Neural progenitor cell (in vitro differentiated cells): ENCODE measurements at regions not wholly inside any gene's neighbourhood (a gene's known extent, or its start where the extent isn't known, plus 50 kb on each side); places are given as distances from the start of the nearest gene placed in this dataset.

Experiments used
- DNase-seq: peaks from one replicate; pipeline ENCODE4 v3.0.0-alpha.2; 2016; ENCODE audit warnings: low spot score
- H2AFZ ChIP-seq: fragments of 200-600 bp; sonication (generic); replicated peaks from 2 replicates; pipeline ENCODE4 v1.6.1; 2016; ENCODE audit warnings: antibody characterized with exemption
- H3F3A ChIP-seq: fragments of 200-600 bp; sonication (generic); 2 replicates; pipeline ENCODE4 v1.6.1; 2016; ENCODE audit warnings: antibody characterized with exemption, low read depth
- H3K27ac ChIP-seq: fragments of 200-600 bp; sonication (generic); 2 replicates; pipeline ENCODE4 v1.5.1; 2016; ENCODE audit warnings: mild to moderate bottlenecking
- H3K27me3 ChIP-seq: fragments of 200-600 bp; sonication (generic); 2 replicates; pipeline ENCODE4 v1.6.1; 2016; ENCODE audit warnings: mild to moderate bottlenecking, moderate library complexity
- H3K36me3 ChIP-seq: fragments of 200-600 bp; sonication (generic); 2 replicates; pipeline ENCODE4 v1.5.1; 2016
- H3K4me1 ChIP-seq: fragments of 200-600 bp; sonication (generic); 2 replicates; pipeline ENCODE4 v1.6.1; 2016; ENCODE audit warnings: mixed run types
- H3K4me2 ChIP-seq: fragments of 200-600 bp; sonication (generic); 2 replicates; pipeline ENCODE4 v1.6.1; 2016
- H3K4me3 ChIP-seq: fragments of 200-600 bp; sonication (generic); 2 replicates; pipeline ENCODE4 v1.5.1; 2016
- H3K79me2 ChIP-seq: fragments of 200-600 bp; sonication (generic); 2 replicates; pipeline ENCODE4 v1.6.1; 2016; ENCODE audit warnings: low read depth
- H3K9ac ChIP-seq: fragments of 200-600 bp; sonication (generic); 2 replicates; pipeline ENCODE4 v1.6.1; 2016
- H3K9me3 ChIP-seq: fragments of 200-600 bp; sonication (generic); 2 replicates; pipeline ENCODE4 v1.5.1; 2016; ENCODE audit warnings: low read depth
- H4K20me1 ChIP-seq: fragments of 200-600 bp; sonication (generic); 2 replicates; pipeline ENCODE4 v1.6.1; 2016; ENCODE audit warnings: low read depth
- H3K27ac Mint-ChIP-seq: 3 replicates; pipeline ENCODE4 v1.8.0; 2021; ENCODE audit warnings: mixed read lengths
- H3K27me3 Mint-ChIP-seq: 2 replicates; pipeline ENCODE4 v1.8.0; 2022; ENCODE audit warnings: low read depth, mild to moderate bottlenecking, inconsistent platforms, moderate library complexity, mixed read lengths; ENCODE audit not compliant: insufficient read depth
- H3K36me3 Mint-ChIP-seq: 3 replicates; pipeline ENCODE4 v1.8.0; 2021; ENCODE audit warnings: mixed read lengths
- H3K4me1 Mint-ChIP-seq: 3 replicates; pipeline ENCODE4 v1.8.0; 2021; ENCODE audit warnings: mixed read lengths
- H3K4me3 Mint-ChIP-seq: 3 replicates; pipeline ENCODE4 v1.8.0; 2021; ENCODE audit warnings: mild to moderate bottlenecking, moderate library complexity, mixed read lengths
- H3K9me3 Mint-ChIP-seq: 3 replicates; pipeline ENCODE4 v1.8.0; 2020; ENCODE audit warnings: mixed read lengths
- CTCF ChIP-seq: fragments of 200-600 bp; sonication (generic); IDR thresholded peaks from 2 replicates; pipeline ENCODE4 v1.5.1; 2017; ENCODE audit warnings: antibody characterized with exemption, mild to moderate bottlenecking
- EZH2 ChIP-seq: fragments of 200-600 bp; sonication (generic); IDR thresholded peaks from 2 replicates; pipeline ENCODE4 v1.6.1; 2017; ENCODE audit warnings: antibody characterized with exemption, mild to moderate bottlenecking, moderate library complexity
- EZH2phosphoT487 ChIP-seq: fragments of 200-600 bp; sonication (generic); IDR thresholded peaks from 2 replicates; pipeline ENCODE4 v1.6.1; 2017; ENCODE audit warnings: antibody characterized with exemption

GRCh38 chr2:182586426-182586825 lies 129.6 kb upstream of the DNAJC10 start:
- Histone ChIP-seq H2AFZ (no peak overlapping the region), H3K9ac (no peak overlapping the region), H4K20me1 (no peaks in the 10 kb centered on the region), H3F3A (no peaks in the 10 kb centered on the region), H3K36me3 (no peaks in the 10 kb centered on the region), H3K4me3 (no peak overlapping the region), H3K27me3 (no peaks in the 10 kb centered on the region), H3K9me3 (no peaks in the 10 kb centered on the region), H3K4me1 (peaks cover 7% of the 10 kb centered on the region), H3K27ac (no peak overlapping the region), H3K79me2 (no peaks in the 10 kb centered on the region), H3K4me2 (no peak overlapping the region)
- H3K4me1 Mint-ChIP-seq = peaks cover 5% of the 10 kb centered on the region
- TF ChIP-seq CTCF (peak; percentile 25), EZH2 (no peak), EZH2phosphoT487 (no peak)
- H3K36me3 Mint-ChIP-seq = no peaks in the 10 kb centered on the region
- no peak overlapping the region for H3K4me3 Mint-ChIP-seq
- H3K27ac Mint-ChIP-seq = no peak overlapping the region
- H3K27me3 Mint-ChIP-seq = no peaks in the 10 kb centered on the region
- H3K9me3 Mint-ChIP-seq = no peaks in the 10 kb centered on the region
- no peak for DNase-seq

GRCh38 chr2:182587831-182588230 lies 128.2 kb upstream of the DNAJC10 start:
- DNase-seq = no peak
- TF ChIP-seq CTCF (no peak), EZH2phosphoT487 (no peak), EZH2 (no peak)
- Histone ChIP-seq H3K4me2 (no peak overlapping the region), H3K4me3 (no peak overlapping the region), H3K9me3 (no peaks in the 10 kb centered on the region), H3F3A (no peaks in the 10 kb centered on the region), H3K36me3 (no peaks in the 10 kb centered on the region), H3K27ac (no peak overlapping the region), H4K20me1 (no peaks in the 10 kb centered on the region), H3K9ac (no peak overlapping the region), H3K79me2 (no peaks in the 10 kb centered on the region), H2AFZ (peak overlapping the region; percentile 1), H3K4me1 (peaks cover 10% of the 10 kb centered on the region), H3K27me3 (no peaks in the 10 kb centered on the region)
- no peaks in the 10 kb centered on the region for H3K36me3 Mint-ChIP-seq
- H3K4me3 Mint-ChIP-seq = no peak overlapping the region
- H3K27ac Mint-ChIP-seq = peak overlapping the region; percentile 6
- H3K27me3 Mint-ChIP-seq = no peaks in the 10 kb centered on the region
- no peaks in the 10 kb centered on the region for H3K9me3 Mint-ChIP-seq
- H3K4me1 Mint-ChIP-seq = peaks cover 10% of the 10 kb centered on the region

GRCh38 chr2:182589121-182589520 lies 126.9 kb upstream of the DNAJC10 start:
- H3K36me3 Mint-ChIP-seq = no peaks in the 10 kb centered on the region
- H3K9me3 Mint-ChIP-seq = no peaks in the 10 kb centered on the region

More at GRCh38 chr2:182589121-182589520, 126.9 kb upstream of the DNAJC10 start:
- Histone ChIP-seq H3K27me3 (no peaks in the 10 kb centered on the region), H3K79me2 (no peaks in the 10 kb centered on the region), H2AFZ (no peak overlapping the region), H3K9ac (no peak overlapping the region), H3K4me2 (no peak overlapping the region), H4K20me1 (no peaks in the 10 kb centered on the region), H3K4me1 (peaks cover 21% of the 10 kb centered on the region), H3K36me3 (no peaks in the 10 kb centered on the region), H3K4me3 (no peak overlapping the region), H3F3A (no peaks in the 10 kb centered on the region), H3K27ac (no peak overlapping the region), H3K9me3 (no peaks in the 10 kb centered on the region)
- Mint-ChIP-seq H3K27ac (no peak overlapping the region), H3K4me3 (no peak overlapping the region), H3K27me3 (no peaks in the 10 kb centered on the region), H3K4me1 (peaks cover 19% of the 10 kb centered on the region)
- TF ChIP-seq EZH2 (no peak), EZH2phosphoT487 (no peak), CTCF (no peak)
- no peak for DNase-seq
